Inflammatory macrophage (primary cell): ENCODE measurements at regions not wholly inside any gene's neighbourhood (a gene's known extent, or its start where the extent isn't known, plus 50 kb on each side); places are given as distances from the start of the nearest gene placed in this dataset.
"Not testable (repeated sequence)": the region's sequence is repeated elsewhere in the genome, so short reads cannot be mapped to it uniquely, and the experiment has no call there.

Source experiments
- DNase-seq, 2 donors: peaks; one replicate each; pipeline ENCODE4 v3.0.0-alpha.2; 2020 to 2022

DNA sequence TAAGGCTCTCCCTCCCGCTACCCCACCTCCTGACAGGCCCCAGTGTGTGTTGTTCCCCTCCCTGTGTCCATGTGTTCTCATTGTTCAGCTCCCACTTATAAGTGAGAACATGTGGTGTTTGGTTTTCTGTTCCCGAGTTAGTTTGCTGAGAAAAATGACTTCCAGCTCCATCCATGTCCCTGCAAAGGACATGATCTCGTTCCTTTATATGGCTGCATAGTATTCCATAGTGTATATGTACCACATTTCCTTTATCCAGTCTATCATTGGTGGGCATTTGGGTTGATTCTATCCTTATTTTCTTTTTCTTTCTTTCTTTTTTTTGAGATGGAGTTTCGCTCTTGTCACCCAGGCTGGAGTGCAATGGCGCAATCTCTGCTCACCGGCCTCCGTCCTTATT lies 57.8 kb upstream of the RASSF3 start:
- not testable (repeated sequence) for DNase-seq

DNA sequence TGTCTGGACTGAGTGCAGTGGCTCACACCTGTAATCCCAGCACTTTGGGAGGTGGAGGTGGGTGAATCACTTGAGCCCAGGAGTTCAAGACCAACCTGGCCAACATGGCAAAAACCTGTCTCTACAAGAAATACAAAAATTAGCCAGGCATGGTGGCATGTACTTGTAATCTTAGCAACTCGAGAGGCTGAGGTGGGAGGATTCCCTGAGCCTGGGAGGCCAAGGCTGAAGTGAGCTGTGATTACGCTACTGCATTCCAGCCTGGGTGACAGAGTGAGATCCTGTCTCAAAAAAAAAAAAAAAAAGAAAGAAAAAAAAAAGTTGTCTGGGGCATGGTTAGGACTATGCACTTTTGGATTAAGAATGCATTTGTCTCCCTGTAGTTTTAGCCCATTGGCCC lies 56.6 kb upstream of the RASSF3 start:
- not testable (repeated sequence) for DNase-seq

DNA sequence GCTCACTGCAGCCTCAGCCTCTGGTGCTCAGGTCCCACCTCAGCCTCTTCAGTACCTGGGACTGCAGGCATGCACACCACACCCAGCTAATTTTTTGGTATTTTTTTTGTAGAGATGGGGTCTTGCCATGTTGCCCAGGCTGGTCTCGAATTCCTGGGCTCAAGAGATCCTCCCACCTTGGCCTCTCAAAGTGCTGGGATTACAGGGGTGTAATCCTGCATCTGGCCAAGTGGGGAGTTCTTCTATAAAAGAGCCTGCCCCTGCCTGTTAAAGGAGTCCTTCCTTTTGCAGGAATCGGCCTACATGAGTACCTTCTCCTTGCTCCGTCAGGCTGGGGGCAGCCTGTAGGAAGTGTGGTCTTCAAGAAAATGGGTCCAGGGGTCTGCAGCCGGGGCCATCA lies 54.1 kb upstream of the RASSF3 start:
- DNase-seq, result no peak

DNA sequence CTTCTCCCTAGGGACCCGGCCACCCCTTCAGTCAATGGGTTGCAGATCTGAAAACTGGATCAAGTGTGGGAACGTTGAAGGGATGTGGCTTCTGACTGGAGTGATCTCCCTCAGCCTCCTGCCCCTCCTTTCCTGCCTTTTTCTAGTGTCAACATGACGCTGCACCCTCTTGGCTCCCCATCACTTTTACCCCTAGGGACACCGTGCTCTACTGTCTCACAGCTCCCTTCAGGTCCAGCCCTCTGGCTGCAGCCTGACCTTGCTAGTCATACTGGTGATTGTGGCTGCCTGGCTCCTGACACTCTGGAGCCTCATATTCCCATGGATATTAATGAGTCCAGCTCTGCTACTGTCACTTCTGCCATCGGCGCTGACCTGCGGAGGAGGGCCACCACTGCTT lies 51.5 kb upstream of the RASSF3 start:
- no peak for DNase-seq

DNA sequence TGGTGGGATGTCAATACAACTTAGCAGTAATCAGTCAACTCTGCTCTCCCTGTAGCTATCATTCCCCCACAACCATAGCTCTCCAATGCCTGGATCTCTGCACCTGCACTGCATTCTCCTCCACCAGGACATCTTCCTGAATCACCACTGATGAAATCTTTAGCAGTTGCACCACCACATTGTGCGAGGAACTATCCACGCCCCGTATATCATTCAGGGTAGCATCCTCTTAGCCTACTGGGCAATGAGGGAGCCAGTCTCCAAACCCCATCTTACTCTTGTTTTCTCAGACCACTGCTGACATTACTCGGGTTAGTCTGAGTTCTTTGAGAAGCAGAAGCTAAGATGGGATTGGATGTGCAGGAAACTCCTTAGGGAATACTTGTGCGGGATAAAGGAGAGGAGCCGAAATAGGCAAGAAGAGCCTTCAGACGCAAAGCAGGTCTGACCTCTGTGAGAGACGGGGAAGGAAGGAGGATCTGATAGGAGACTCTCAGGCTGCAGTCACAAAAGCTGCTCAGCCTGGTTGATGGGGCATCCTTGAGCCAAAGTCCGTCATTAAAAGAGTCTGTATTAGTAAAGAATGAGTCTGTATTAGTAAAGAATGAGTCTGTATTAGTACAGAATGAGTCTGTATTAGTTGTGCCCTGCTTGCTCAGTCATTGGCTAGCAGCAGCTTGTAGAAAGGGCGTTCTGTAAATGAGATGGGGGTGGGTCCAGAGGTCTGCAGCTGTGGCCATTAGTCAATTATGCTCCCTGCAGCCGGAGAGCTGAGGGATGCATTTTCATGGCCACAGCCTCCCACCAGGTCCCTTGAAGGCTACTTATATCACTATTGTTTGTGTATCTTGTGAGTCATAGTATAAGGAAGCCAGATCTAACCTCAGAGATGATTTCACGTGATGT lies 49.6 kb upstream of the RASSF3 start:
- DNase-seq, result peak; percentile 81 to 89
